Umbilical cord (tissue), 1 donor: ENCODE measurements at regions not wholly inside any gene's neighbourhood (a gene's known extent, or its start where the extent isn't known, plus 50 kb on each side); places are given as distances from the start of the nearest gene placed in this dataset.

Source experiments
- DNase-seq: peaks from one replicate; pipeline ENCODE4 v3.0.0-alpha.2; 2015; ENCODE audit warnings: low spot score

DNA sequence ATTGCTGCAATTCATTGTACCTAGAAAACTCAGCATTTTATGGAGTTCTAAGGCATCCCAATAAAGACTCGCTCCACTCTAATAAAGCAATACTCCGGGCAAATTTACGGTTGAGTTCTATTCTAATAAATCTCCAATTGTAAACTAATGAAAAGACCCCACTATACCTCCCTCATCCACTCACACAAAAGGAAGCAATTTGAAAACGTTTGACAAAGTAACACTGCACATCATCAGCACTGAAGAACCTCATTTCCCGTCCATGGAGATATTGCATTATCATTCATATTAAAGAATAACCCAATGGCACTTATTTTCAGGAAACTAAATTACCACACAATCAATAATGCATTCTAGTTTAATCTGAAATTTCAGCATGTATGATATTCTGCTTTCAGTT lies 111.0 kb upstream of the LMO3 start:
- no peak for DNase-seq

DNA sequence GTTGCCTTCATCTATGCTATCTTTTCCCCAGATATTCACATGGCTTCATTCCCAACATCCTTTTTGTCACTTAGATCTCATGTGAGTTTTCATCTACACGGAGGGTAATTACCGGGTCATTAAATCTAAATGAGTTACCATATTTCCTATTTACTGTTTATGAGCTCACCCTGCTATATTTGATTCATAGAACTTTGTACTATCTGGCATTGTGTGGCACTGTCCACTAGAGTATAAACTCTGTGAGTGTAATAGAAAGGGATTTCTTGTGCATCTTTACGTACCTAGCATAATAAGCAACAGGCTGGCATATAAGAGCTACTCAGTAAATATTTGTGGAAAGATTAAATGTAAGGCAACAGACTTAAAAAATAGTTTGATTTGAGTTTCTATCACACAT lies 86.1 kb upstream of the LMO3 start:
- DNase-seq: no peak

DNA sequence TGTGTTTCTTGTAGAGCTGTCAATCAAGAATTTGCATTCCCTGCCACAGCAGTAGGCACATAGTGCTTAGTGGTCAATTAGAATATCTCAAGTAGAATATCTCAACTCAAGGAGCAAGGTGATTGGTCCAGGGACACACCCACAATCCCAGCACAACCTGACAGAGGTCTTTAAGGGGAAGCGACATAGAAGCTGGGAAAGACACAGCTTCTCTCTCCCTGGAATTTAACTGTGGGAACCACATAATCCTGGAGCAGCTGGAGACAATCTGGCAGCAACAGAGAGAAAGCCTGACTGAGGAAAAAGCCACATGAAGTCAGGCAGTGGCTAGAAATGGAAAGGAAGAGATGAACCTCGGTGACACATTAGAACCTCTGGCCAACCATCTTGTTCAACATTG lies 85.7 kb upstream of the LMO3 start:
- DNase-seq: no peak

DNA sequence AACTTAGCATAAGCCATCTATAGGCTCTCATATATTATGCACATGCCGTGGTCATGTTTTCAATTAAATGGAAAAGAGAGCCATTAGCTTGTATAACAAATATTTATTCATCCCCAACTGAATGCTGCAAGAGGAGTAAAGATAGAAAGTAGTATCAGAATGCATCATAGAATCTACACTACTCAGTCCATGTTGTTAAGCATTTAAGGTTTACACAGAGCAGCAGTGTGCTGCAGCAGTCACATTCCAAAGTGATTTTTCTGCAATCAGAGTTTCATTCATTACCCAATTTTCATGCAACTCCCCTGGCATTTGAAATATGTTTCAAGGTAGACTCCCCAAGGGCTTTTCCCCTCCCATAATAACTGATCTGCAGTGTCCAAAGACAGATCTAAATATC lies 82.2 kb upstream of the LMO3 start:
- no peak for DNase-seq

DNA sequence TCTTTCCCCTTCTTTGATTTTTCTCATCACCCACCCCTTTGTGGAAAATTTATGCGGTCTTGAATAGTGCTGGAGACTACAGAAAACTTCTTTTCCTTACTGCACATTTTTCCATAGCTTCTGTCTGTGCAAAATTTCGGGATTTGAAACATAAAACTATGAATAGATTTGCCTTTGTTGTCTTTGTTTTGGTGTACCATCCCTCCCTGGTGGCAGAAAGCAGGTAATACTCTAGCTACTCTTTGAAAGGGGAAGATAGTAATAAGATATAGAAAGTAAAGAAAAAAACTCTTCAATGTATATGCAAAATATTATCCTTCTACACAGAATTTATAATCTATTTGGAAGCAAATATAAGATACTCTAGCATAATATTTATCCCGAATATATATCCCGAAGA lies 79.1 kb upstream of the LMO3 start:
- DNase-seq: no peak

DNA sequence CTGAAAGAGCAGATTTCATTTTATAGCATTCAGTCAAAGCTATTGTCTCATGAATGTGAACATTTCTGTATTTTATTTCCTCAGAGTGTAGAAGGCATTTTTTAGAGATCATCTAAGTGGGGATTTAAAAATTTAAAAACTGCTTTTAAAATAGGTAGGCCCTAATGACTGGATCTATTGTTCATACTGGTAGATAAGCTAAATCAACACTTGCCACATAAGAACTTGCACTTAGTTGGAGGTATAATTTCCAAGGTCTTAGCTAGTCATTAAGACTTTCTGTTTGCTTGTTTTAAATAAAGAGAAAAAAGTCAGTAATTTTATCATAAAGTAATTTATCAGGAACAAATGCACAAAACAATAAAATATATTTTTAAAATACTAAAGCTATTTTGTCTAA lies 75.2 kb upstream of the LMO3 start:
- DNase-seq: no peak

DNA sequence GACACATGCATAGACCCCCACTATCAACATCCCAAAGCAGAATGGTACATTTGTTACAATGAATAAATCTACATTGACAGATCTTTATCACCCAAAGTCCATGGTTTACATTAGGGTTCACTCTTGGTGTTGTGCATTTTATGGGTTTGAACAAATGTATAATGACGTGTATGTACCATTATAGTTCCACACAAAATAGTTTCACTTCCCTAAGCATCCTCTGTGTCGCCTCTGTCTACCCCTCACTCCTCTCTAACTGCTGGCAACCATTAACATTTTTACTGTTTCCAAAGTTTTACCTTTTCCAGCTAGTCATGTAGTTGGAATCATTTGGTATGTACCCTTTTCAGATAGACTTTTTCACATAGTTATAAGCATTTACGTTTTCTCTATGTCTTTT lies 69.5 kb upstream of the LMO3 start:
- no peak for DNase-seq

DNA sequence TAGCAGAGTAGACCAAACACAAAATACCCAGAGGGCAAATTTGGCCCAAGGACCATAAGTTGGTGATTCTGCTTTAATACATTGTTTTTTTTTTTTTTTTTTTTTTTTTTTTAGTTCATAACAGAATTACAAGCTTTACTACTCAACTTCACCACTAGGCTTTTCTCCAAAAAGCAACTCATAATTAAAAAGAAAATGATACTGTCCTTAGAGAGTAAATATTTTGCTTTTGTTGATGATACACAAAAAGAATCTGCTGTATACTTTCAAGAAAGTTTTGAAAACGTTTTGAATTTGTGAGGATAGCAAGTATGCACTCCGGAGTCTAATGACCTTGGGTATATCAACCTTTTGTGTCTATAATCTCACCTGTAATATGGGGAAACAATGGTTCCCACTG lies 68.9 kb upstream of the LMO3 start:
- no peak for DNase-seq

DNA sequence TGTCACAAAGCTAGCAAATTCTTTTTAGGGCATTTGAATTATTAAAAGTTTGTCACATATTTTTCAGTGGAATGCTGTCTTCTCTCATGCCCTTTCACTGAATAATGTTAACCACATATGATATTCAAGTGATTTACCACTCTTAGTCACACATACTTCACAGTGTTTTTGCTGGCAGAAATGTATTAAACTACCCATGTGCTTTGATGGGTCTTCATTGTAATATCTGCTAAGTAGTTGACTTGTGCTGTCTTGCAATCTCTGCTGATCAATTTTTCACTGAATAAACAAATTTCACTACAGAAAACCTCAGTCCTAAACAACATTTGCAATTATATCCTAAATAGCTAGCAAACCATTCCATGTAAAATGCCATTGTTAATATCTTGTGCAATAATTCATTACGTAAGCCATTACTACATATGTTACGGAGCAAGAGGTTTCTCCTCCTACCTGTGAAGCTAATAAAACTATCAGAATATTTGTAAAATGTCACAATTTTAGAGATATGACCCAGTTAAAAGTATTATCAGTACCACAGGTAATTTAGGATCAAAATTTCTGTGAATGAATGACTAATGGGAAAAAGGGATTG lies 64.6 kb upstream of the LMO3 start:
- DNase-seq: no peak

DNA sequence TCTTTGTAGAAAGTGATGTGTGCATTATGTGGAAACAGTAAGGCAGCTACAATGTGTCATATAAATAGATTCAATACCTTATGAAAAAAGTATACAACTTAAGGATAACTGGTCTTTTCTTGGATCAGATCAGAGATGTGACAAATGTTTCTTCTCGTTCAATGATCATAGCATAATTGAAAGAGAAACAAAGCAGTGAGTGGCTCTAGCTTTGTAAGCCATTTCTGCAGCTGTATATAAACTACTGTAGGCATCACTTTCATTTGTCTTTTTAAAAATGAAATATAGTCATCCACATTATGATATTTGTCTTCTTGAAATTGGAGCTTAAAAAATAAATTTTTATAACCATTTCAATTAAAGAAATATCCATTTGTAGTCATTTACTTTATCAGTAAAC lies 63.8 kb upstream of the LMO3 start:
- no peak for DNase-seq

DNA sequence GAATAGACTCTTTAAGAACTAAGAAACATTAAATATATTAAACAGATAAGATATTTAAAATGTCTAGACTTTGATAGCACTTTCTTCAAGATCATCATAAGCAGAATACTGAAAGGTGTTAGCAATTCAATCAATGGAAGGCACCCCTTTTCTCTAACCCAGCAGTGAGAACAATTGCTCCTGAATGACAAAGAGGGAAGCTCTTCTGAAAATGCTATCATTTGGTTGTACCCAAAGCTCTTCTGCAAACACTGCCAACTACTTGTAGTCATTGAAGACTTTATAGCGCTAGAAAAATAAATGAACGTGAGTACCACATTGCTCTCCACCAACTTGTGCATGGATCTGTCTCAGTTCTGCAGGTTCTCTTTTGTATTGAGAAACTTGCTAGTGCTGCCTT lies 62.2 kb upstream of the LMO3 start:
- DNase-seq: no peak

DNA sequence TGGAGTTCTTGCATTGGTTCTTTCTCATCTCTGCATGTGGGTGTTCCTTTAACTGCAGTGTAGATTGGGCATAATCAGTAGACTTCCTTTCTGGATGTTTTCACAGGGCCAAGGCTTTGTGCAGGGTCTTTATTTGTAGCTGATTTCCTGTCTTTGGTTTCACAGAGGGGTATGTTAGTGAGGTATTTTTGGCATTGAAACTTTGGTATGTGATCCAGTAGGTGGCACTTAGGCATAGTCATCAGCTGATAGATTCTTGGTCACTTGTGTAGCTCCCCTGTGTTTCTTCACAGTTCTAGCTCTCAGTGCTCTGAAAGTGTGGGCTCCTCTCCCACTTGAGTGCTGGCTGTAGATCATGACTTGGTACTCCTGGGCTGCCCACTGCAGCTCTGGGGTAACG lies 52.7 kb upstream of the LMO3 start:
- DNase-seq: no peak
